Hematopoietic multipotent progenitor cell (in vitro differentiated cells): ENCODE measurements at regions not wholly inside any gene's neighbourhood (a gene's known extent, or its start where the extent isn't known, plus 50 kb on each side); places are given as distances from the start of the nearest gene placed in this dataset.

Experiments used
- DNase-seq, 3 donors: peaks; one replicate each; pipeline ENCODE4 v3.0.0-alpha.2; 2011 to 2015; ENCODE audit warnings: low read depth in 2 of 3, low spot score in 2 of 3

DNA sequence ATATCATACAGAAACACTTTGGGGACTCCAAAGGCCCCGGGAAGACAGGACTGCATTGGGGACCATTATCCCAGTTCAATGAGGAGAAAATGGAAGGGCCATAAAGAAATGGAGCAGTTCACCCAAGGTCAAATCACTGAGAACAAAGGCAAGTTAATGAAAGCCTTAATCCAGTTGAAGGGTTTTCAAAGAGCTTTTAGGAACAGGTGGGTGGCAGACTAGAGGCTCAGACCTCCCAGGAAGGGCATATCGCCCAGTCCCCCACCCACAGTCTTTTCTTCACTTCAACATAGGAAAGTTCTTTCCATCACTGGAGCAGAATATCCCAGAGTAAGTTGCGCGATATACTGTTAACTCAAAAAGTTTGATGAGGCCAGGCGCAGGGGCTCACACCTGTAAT, 136.1 kb upstream of the CCND2 start:
- no peak for DNase-seq

DNA sequence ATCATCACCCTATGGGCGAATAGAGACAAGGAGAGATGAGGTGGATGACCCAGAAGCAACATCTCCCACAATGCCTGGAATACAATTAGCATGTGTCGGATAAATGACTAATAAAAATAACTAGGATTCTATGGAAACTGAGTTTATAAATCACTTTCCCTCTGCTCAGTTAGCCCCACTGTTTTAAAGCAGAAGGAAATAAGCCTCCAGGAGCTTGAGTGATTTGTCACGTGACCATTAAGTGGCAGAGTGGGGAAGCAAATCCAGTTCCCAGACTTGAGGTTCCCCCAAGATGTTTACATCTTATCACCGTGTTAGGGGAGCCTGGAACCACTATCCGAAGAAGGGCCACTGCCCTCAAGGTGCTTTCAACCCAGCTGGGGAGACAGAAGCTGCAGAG, 136.5 kb upstream of the CCND2 start:
- DNase-seq = peak in 1 of 3 donors; percentile 32

DNA sequence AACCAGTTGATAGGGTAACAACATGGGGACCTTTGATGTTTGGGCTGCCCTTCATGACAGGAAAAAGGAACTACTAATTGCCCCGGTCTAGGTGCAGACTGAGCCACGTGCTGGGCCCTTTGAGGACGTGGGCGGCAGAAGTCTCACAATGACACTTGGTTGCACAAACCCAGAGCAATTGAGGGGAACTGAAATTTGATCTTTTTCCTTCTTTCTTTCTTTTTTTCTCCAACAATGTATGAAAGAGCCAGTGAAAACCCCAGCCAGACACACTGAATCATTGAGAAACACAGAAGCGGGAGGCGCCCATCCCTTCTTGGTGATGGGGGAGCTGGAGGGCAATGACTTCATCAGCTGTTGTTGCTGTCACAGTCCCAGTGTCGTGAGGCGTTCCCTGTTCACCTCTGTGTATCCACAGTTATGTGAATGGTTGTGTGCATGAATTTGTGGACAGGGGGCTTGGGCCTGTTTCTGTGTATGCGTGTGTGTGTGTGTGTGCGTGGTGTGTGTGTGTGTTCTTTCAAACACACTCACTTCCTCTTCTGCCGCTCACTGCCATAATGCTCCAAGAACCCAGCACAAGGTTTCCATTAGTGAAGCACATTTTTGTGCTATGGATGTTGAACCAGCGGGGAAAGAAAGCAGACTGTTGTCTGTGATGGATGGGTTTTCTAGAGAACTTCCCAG, 137.5 kb upstream of the CCND2 start:
- peak in 1 of 3 donors; percentile 62 for DNase-seq

DNA sequence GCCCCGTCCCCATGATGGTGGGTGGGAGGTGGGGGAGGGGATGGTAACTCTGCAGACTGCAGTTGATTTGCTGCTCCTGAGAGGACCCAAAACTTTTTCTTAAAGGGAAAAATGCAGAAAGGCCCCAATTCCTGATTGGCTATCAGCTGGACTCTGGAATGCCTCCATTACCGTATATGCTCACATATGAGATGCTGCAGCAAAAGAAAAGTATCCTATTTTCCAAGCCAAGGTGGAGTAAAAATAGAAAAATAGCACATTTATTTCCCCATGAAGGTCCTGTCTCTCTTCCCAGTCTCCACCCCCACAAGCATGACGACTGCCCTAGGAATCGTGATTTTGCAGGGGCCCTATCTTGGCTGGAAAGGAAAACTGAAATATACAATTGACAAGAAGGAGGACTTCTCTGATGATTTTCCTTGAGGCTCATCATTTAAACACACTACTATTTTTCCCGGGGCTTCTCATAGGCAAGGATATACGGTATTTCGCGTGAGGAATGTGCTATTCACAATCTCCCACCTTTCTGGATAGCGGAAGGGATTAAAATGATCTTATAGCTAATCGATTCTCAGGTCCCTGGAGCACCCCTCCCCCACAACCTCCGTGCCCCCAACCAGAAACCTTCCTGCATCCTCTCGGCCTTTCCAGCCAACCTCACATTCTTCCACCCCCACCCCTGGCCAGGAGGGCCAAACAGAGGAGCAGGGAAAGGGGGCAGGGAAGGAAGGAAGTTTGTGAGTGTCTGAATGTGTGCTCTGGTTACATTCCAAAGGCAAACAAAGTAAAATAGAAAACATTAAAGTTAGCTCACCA, 138.9 kb upstream of the CCND2 start:
- DNase-seq = no peak

DNA sequence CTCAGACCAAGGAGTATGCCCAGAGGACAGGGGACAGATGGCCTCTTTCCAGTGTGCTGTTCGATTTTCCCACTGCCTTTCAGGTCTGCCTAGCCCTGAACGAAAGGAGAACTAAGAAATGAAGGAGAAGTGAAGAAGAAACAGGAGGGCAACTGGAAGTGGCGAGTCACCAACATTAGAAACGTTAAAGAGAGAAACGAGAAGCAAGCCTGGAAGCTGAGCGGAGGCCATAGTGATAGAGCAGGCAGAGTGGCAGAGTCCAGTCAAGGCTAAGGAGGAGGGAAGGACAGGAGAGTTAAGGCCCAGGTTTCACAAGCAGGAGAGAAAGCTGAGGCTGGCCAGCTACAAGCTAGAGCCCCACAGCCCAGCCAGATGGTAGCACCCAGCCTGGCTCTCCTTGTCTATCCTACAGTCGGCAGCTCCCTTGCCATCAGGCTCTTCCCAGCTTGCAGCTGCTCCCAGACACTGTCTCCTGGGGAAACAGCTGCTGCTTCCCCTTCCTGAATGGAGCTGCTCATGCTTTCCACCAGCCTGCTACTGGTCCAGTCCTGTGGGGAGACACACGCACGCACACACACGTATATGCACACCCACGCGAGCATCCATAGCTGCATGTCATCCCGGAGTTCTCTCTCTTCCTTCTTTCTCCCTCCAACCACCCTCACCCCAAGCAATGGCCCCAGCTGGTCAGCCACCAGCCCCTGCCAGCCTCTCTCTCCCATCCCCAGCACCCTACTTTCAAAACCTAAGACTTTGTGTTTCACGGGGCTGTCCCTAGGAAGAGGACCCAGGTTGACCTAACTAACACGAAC, 139.7 kb upstream of the CCND2 start:
- no peak for DNase-seq

DNA sequence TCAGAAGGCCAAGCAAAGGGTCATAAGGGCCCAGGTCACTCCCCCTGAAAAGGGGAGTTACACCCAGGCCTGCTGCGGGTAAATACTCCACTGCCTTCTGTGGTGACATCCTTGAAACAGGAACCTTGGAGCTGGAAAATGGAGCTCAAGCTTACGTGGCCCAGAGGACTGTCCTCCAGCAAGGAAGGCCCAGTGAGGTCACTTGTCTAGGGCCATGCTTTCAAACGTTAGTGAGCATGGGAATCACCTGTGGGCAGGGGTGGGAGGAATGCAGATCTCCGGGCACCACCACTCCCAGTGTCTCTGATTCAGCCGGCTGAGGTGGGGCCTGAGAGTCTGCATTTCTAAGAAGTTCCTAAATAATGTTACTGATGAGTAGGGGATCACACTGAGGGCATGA, 140.5 kb upstream of the CCND2 start:
- DNase-seq = no peak

DNA sequence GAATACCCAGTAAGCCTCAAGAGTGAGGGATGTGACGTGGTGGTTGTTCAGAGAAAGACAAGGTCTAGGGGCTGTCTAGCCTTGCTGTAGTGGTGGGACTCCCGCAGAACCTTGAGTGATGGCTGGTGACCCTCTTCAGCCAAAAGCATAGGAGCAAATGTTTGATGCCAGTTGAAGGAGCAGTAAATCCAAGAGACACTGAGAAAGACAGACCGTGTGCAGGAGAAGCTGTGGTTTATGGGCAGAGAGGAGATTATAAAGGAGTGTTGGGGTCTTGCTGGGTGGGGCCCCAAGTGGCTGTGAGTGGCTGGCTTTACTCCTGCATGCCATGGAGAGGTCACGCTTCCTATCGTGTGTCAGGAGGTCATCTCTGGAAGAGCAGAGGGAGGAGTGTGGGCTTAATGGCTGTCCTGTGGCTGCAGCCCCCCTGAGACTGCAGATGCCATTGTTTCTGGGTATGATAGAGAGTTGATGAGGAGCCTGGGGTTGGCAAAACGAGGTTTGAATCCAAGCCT, 152.0 kb upstream of the CCND2 start:
- no peak for DNase-seq

DNA sequence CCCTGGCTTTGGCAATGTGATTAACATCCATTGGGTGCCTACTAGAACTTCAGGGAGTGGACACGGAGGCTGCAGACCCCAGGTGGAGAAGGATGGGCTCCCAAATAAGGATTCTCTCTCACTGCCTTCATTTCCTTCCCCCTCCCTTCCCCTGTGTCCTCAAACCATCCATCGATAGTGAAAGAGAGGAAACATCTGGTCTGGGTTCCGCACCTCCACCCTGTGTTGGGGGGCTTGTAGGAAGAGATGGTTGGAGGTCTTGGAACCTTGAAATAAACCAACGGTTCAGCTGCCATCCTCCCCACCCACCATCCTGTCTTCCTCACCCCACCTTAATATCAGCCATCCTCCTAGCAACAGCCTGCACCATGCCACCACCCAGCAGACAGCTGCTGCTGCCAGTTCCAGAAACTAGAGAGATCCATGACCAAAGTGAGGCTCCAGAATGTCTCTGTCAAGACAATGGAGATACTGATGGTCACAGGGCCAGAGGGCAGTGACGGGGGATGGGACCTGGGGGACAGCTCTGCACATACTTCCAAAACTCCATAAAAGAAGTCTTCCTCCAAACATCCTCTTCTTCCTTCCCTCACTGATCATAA, 153.1 kb upstream of the CCND2 start:
- peak in 2 of 3 donors; percentile 58 to 90 for DNase-seq

DNA sequence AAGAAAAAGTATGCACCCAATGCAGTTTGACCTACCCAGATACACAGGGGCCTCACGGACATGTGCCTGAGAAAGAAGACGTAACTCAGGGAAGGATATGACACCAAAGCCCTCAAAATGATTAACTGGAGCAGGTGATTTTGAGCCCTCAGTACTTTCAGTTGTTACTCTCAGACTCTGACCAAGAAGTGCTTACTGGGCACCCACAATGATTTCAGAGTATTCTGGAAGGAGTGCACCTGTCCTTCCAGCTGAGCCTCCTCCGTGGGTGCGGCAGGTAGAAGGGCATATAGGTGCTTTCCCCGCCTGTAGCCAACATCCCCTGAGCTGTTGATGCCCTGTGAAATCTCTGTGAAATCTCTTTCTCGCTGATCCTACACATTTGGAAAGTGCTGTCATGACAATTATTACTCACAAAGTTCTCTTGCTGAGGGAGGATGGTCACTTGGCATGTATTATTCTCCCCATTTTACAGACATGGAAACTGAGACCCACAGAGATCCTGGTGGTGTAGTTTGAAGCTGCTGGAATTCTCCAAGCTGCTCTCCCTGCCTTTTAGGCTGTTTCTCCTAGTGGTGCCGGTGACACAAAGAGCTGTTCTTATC, 154.3 kb upstream of the CCND2 start:
- DNase-seq = peak in 1 of 3 donors; percentile 42

DNA sequence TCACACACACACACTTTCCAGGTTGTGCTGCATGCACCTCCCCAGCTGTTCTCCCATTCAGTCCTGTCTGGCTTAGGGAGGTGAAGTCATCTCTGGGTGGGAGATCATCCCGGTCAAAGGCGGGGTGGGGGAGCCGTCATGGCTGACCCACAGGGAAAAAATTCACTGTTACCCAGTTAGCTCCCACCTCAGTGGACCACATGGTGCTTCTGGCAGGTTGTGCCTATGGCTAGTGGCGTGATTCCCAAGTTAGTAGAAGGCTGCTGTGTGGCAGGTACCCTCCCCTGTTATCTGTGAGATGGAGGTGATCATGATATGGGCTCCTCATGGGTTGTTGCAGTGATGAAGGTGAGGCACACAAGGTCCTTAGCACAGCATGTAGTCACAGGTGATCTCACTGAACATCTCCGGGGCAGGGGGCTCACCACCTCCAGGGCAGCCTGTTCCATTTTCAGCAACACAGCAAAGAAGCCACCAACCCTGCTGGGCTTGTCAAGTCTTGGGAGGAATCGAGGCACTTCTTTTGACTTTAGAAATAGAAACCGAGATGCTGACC, 154.9 kb upstream of the CCND2 start:
- no peak for DNase-seq

DNA sequence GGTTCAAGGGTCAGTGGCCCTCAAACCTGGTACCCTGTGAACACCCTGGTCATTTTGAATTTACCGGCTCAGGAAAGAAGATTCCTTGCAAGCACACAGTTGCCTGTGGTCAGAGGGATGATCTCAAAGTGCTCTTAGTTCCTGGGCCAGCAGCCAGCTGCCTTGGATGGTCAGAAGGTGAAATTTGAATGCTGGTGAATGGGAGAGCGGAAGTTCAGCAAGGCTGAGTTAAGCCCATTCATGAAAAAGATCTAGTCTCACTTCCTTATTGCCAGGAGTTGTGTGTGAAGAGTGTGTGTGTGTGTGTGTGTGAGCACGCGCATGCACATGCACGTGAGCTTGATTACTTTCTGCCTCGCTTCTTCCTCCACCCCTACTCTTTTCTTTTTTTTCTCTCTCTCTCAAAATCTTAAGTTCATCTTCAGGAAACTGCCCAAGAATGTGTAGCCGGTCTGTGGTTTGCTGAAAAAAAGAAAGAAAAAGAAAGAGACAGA, 155.5 kb upstream of the CCND2 start:
- DNase-seq = peak in 2 of 3 donors; percentile 84 to 94

DNA sequence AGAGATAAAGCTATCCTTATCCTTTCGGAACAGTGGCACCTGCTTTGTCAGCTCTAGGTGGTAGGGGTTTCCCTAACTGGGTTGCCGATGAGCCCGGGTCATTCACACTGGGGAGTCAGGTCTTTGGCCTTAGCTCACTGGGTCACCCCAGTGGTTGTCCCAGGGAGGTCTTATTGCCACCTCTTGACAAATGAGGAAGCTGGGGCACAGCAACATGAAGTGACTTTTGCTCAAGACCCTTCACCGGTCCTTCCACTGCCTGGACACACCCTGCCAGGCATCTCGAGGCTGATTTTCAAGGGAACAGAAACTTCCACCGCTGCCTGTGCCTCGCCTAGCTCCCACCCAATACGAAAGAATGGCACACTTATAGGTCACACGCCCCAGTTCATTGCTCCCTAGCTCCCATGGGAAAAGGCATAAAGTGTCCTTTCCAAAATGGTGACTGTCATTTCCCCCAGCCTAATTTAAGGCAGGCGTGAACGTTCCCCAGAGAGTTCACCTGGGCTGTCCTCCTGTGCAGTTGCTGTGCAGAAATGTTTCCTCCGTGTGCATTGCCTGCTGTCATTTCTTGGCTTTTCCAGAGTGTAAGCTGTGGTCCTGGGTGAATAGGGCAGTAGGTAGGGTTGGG, 156.1 kb upstream of the CCND2 start:
- DNase-seq = no peak

DNA sequence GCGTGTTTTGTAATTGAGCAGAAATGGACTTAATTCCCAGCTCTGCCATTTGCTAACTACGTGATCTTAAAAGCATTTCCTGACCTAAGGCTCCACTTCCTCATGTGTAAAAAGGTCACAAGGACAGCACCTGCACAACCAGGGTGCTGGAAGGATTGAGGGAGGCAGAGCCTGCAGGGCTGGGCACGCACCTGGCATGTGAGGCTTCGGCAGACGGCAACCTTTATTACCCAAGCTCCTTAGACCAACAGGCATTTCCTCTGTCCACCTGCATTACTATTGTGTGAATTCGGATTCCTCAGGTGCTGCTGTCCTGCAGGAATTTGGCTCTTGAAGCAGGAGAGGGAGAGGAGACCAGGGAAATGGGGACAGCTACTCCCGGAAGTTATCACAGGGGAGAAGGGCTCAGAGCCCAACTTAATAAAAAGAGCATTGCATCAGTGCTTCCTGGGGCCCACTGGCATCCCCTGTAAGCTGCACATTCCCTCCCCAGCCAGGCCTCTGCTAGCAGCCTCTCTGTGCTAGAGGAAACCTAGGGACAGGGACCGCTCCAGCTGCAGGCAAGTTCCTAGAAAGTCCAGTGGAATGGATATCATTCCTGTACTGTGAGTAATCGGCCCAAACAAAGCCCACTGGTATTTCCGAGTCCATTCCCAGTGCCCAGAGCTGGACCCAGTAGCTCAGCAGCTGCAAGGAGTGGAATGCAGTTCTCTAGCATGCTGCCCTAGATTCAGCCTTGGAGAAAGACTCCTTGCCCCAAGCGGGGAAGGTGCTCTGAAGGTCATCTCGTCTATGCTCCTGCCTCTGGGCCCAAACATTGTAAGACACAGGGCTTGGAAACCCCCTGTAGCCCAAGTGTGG, 157.1 kb upstream of the CCND2 start:
- no peak for DNase-seq

DNA sequence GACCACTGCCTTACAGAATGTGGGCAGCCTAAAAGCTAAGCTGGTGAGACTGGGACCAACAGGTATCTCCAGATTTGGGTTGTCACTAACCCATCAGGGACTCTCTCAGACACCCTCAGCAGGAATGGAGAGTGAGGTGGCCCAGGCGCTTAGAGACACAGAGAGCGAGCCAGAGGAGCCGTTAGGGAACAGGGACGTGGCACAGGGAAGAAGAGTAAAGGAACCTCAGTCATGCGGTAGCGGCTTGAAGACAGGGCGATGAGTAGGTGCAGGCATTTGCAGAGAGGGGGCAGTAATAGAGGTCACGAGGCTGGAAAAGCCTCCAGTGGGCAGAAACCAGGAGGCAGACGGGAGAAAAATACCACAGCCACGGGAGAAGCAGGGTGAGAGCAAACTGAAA, 158.0 kb upstream of the CCND2 start:
- no peak for DNase-seq

DNA sequence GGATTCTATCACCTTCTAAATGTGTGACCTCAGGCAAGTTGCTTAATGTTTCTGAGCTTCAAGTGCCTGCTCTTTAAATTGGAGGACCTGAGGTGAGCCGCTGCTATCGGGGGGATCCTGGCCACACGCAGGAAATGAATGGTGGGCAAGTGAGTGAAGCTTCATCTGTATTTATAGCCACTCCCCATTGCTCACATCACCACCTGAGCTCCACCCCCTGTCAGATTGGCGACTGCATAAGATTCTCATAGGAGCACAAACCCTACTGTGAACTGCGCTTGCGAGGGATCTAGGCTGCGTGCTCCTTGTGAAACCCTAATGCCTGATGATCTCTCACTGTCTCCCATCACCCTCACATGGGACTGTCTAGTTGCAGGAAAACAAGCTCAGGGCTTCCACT, 158.6 kb upstream of the CCND2 start:
- DNase-seq = peak in 1 of 3 donors; percentile 46

DNA sequence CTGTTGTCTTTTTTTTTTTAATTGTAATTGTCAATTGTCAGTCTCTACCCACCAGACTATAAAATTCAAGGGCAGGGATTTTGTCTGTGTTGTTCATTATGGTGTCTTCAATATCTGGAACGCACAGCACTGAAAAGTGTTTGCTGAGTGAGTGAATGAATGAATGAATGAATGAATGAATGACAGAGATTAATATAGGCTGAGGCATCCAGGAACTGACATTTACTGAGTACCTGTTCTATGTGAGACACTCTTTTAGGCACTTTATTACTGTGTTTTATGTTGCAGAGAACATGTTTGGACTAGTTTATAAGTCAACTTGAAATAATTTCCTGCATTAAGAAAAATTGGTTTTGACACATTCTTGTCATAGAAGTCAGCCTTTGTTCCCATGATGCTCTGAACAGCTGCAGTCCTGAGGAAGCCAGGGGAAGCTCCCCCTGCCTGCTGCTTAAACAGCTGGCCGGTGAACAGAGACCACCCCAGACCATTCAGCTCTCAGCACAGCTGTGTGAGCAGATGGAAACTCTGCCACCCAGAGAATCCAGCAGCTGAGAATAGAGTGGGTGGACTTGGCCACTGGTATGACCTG, 160.7 kb upstream of the CCND2 start:
- no peak for DNase-seq

DNA sequence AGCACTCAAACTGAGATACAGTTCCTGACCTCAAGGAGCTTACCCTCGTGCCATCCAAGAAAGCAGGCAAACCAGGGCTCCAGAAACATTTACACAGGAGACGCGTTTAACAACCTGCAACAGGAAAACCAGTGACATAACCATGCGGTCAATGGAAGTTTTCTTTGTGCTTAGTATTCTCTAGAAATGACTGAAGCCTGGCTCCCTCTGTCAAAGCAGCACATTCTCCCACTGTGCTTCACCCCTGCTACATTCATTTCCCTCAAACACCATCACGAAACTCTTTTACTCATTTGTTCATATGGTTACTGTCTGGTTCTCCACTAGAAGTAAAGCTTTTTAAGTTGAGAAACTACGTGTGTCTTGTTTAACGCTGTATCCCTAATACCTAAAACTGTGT, 161.3 kb upstream of the CCND2 start:
- DNase-seq = no peak

DNA sequence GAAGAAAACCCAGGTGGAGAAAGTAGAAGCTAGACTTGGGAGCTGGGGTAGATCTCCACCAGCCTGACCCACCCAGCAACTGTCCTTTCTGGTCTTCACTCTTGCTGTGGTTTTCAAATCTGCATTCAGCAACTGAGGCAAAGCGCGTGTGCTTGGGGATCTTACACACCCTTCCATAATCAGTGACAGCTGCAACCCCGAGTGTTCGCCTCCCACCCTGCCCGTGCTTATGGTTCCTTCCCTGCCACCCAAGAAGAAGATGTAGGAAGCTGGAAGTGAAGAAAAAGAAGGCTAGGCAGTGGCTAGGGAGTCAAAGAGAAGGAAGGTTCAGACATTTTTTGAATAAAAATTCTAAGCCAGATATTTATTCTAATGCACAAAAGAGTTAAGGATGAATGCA, 162.6 kb upstream of the CCND2 start:
- no peak for DNase-seq
